ENCODE measurements at regions not wholly inside any gene's neighbourhood (a gene's known extent, or its start where the extent isn't known, plus 50 kb on each side); places are given as distances from the start of the nearest gene placed in this dataset.
A peak's percentile ranks its signal among the peaks of the same experiment; 100 is the strongest.

DNA sequence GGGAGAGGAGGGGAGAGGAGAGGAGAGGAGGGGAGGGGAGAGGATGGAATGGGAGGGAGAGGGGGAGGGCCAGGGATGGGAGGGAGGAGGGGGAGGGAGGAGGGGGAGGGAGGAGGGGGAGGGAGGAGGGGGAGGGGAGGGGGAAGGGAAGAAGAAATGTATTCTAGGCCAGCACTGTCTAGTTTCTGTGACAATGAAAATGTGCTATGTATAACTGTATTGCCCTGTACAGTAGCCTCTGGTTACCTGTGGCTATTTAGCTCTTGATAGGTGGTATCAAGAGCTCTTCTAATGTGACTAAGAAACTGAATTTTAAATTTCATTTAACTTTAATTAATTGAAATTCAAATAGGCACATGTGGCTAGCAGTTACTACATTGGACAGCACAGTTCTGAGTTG is 143.1 kb downstream of the BTC start:
- no peak for DNase-seq

DNA sequence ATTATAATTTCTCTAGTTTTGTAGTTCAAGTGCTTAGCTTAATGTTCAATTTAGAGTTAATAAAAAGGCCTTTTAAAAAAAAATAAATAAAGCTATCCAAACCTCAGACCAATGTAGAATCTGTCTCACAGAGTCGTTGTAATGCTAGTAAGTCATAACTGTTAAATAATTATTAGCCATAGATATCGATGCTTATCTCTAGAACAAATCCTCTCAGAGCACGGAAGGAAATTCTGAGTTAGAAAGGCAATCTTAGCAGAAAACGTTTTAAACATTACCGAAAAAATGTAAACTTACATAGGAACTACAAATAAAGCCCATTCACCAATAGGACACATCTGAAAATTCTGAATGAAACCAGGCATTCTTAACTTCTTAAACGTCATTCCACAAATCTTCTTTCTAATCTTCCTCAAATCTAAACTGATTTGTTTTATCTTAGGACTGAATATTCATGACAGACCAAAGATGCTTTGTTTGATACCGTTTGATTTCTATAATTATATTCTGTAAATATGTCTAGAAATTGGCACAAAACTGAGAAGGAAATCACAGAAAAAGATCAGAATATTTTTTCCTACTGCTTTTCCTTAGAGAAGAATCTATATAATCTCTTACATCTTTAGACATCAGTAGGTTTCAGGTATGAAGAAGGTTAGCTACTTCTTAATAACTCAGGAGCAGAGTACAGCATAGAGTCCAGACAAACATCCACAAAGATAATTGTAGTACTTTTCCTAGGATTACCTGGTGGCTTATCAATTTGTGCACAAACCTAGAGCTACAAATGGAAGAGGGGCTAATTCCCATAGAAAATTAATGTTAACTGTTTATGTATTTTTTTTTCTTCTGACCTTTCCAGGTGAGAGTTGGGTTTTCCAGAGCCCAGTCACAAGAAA is 140.7 kb downstream of the BTC start:
- no peak for DNase-seq

DNA sequence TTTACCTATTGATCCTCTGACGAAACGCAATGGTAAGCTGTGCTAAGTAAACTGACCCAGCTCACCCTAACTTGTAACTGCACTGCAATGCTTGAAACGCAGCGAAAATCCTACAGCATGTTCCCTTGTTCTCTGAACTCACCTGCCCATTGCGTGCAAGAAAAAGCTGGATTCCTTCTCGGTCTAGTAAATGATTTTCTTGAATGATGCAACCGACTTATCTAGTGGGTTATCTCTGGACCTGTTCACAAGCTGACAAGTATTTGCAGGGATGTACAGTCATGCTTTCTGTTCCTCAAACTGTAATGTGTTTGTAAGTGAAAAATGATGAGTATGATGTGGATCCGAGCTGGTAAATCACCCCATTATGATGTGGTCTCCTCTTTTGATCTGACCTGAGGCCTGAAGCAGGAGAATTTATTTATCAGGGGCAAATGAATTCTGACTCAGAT is 140.1 kb downstream of the BTC start:
- DNase-seq, result no peak

DNA sequence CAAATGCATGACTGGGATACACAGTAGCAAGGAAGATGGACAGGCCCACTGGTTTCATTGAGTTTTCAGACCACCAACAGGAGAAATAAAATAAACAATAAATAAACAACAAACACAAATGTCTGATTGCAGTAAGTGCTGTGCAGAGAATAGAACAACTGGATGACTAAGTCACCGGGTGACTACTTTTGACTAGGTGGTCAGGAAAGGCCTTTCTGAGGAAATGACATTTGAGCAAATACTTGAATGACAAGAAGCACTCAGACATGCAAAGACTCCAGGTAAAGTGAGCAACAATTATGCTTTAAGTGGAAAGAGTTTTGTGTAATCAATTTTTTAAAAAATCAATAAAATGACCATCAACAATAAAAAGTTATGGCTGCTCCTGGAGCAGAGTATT is 137.7 kb downstream of the BTC start:
- DNase-seq, result no peak

DNA sequence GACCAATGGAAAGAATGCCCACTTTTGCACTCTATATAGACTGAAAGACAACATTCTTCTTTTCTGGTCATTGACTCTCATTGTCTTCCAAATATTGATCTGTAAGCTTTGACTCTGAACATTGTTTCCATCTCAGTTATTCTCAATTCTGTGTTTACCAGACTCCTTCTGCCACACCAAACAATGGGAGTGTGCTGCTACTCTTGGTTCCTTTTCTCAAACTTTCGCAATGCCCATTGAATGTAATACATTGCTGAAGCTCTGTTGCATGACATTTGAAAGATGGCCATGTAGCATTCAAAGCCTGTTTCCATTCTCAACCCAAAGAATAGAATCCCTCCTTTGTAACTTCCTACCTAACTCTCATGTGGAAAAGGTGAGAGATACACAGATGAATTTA is 136.2 kb downstream of the BTC start:
- no peak for DNase-seq

DNA sequence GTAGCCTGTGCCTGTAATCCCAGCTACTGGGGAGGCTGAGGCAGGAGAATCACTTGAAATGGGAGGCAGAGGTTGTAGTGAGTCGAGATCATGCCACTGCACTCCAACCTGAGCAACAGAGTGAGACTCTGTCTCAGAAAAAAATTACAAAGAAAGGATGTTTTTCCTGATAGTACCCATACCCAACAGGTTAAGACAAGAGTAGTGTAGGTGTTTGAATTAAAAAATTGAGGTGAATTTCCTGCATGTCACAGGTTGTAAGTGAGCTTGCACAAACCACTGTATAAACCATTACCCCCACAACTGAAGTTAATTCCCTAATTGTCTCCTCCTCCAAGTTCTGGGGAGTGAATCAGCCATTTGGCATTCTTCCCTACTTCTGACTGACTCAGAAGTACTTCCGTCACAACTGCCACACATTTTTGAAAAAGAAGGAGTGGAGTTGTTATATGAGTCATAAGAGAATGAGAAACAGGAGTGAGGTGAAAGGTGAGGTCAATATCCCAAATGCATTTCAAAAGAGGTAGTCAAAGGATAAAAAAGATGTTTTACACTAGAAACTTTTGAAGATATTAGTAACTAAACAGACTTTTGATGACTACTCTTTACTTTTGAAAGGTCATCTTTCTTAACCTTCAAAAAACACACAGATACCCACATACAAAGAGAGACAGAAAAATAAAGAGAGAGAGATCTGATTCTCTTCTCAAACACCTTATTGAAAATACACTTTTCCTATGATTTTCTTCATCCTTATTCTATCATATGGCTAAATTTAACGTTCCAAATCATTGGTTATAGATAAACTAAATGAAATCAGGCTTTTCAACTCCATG is 134.5 kb downstream of the BTC start:
- DNase-seq, result no peak

DNA sequence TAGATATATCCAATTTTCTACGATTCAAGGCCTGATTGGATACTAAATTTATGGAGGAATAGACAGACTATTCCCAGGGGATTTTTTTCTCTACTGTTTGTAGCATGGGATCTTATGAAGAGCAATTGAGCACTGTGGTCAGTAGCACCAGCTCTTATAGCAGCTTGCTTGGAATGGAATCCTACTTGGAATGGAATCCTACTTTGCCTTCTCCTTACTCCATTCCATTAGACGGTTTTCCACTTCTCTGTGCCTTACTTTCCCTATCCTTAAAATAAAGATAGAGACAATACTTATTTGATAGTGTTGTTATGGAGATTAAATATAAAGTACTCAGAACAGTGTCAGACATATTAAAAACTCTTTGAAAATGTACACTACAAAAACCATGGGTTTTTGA is 133.5 kb downstream of the BTC start:
- DNase-seq, result no peak

DNA sequence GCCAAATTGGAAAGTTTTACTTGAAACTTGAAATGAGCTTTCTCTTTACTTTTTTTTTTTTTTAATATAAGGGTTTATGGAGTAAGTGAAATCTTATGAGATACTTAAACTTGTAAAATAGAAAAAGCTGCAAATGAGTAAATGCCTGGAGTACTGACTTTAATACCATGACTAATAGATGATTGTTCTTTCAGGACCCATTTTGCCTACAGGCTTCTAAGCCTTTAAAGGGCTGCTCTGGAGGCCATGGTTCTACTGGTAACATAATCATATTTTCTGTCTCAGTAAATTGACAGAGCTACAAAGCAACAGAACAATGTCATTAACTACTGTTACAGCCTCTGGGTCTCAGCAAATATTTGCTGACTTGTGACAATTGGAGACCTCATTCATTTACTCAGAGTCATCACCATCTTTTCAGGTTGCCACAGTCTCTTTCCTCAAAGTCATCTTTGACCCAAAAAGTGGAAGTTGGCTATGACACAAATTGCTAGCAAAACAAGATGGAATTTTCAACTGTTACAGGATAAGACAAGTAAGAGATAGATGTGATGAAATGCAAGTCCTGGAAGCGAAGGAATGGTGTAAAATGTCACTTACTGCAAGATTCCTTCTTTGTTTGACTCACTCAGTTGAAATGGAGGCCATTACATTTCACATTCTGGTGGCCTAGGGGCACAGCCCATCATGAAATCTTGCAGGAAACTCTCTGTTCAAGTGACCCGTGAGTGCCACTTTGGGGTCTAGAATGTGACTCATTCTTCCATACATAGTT is 132.7 kb downstream of the BTC start:
- no peak for DNase-seq

DNA sequence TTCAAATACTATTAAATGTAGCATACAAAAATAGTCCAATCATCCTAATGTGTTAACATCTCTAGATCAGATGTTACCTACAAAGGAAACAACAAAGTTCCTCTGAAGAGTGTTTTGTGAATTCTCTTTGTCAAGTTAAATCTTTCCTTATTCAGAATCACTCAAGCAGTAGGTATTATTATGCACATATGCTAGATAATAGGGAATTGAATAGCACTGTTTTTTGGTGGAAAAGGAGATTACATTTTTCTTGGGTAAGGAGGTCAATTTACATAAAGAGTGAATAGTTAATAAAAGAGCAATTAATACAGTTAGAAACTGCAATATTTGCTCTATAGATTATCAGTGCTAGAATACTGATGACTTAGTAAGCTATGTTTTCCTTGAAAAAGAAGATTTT is 130.7 kb downstream of the BTC start:
- DNase-seq, result no peak

DNA sequence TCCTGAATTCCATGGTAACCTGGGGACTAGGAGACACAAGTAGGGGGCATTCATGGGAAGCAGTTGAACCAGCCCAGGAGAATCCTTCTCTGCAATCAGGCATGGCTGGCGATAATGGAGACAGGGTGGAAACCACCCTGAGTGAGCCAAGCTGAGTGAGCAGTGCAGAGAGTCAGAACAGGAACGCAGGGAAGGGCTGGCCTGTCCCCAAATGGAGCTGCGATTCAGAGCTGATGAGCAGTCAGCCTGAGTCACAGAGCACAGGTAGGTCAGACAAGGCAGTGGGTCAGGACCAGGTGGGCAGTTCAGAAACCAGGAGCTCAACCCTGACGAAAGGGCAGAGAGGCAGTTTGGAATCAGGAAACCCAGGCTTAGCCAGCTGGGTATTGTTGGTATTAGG is 129.0 kb downstream of the BTC start:
- no peak for DNase-seq

DNA sequence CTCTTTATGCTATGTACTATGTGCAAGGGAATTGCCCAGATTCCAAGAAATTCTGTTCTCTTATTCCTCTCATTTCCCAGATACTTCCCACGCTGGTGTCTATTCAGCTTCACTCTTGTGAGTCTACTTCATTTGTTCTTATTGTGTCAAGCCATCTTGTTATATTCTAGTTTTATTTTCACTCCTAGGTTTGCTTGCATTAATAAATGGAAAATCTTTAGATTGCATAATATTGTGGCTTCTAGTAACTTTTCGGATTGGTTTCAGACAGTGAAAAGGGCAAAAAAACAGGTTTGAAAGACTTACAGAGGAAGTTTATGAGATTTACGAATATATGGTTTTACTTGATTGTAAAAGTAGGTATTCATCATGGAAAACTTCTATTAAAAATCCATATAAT is 128.4 kb downstream of the BTC start:
- DNase-seq, result no peak

DNA sequence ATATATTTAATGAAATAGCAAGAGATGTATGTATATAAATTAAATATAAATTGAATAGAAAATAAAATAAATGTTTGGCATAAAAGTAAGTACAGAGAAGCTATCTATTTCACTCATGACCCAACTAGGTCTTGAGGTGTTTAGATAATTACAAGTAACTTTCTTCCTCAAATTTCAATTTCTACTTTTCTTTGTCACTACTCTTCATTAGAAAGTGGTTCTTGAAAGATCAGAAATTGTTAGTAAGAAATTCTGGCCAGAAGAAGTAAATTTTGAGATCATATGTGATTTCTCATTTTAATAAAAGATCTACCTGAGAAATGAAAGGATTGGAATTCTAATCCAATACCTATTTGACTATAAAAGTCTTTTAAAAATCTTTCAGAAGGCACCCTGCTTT is 126.9 kb downstream of the BTC start:
- DNase-seq, result no peak

DNA sequence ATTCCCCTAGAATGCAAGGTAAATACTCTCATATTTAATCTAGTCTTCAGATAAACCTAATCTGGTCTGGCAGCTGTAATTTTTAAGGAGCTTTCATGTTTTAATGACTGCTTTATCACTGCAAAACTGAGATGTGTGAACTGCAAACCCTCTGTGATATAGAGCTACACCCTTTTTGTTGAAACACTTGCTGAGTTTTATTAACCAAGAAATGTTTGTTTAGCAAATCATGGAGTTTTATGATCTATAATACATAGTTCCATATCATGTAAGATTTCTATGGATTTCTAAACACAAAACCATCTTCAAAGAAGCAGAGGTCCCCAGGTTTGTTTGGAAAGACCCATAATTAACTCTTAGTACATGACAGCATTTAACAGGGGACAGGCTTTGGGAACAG is 126.4 kb downstream of the BTC start:
- no peak for DNase-seq

DNA sequence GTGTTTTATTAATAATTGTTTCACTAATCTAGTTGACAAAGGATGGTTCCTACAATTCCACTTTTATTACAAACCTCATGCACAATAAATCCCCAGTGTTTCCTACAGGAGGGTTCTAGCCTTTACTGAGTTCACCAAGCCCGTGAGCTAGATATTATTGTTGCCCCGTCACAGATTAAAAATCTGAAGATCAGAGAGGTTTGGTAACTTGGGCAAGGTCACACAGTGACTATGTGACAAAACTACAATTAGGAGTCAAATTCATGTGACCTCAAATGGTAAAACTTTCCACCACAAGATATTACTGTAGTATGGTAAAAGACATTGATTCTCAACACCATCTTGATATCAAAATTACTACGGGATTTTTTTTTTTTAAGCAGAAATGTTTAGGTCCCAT is 124.6 kb downstream of the BTC start:
- DNase-seq, result no peak

DNA sequence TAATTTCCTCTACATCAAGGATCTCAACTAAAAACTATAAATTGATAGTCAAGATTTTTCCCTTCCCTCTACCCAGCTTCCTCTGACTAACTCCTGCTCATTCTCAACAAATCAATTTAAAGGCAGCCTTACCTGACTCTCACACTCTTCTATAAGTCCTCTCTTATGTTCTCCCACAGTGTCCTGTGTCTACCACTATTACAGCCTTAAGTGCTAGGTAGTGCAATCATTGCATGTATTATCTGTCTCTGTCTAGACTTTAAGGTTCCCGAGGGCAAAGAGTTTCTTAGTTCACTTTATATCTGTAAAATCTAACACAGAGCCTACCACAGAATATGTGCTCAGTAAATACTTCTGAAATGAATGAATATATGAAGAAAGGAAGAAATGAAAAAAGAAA is 123.7 kb downstream of the BTC start:
- no peak for DNase-seq

DNA sequence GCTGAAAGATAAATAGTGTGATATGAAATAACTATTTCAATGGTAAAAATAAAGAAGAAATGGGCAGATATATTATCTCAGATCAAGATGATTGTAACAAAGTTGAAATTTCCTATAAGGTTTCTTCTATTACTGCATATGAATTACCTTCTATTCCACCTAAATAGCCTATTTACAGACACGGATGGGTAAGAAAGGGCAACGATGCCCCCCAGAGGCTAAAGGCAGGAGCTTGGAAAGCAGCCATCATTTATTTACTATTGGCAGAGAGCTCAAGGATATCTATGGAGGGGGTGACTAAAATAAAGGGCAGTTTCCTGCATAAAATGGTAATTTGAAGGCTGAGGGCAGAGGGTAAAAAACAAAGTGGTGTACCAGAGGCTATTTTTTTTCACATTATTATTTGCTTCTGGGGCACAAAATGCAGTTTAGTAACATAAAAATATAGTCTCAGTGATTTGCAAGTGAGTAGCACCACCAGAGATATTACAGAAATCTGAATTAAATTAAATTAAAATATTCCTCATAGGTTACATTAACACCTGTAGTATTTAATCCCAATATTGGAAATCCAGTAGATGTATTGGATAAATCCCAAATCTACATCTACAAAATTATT is 123.1 kb downstream of the BTC start:
- DNase-seq, result peak; percentile 67

DNA sequence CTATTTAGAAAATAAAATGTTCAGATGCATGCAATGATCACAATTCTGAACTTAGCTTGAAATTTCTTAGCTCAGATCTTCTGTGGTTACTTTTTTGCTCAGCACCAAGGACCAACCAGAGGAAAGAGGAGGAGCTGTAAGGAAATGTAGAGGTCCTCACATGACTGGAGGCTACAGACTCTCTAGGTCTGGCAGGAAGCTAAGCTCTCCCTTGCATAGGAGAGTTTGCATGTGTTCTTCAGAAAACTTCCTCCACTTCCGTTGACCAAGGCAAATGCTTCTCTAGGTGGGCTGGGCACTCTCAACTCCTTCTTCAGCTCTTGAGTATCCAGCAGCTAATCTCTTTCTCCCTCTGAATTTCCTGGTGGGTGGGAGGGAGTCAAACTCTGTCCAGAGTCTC is 119.6 kb downstream of the BTC start:
- no peak for DNase-seq

DNA sequence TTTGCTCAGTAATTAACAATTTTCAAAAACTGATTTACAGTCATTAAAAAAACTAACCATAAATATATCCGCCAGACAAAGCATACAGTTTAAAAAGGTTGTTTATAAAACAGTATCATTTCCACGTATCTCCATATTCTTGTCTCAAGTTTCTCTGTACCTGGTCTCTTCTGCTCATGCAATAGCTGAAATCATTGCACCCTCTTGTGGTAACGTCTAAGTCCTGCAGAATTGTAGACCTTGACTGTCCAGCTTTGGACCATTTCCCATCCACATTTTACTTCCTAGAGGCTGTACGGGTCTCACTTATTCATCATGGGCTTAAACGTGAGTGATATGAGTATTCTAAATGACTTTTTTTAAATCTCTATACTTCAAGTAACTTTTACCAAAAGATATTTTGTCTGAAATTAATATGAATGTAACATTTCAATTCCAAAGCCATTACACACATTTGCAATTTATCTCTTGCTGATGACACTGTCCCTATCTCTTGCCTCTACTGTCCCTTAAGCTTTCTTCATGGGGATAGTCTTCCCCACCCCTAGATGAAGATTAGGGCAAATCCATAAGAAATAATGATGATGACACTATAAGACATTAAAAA is 118.5 kb downstream of the BTC start:
- peak; percentile 3 for DNase-seq

DNA sequence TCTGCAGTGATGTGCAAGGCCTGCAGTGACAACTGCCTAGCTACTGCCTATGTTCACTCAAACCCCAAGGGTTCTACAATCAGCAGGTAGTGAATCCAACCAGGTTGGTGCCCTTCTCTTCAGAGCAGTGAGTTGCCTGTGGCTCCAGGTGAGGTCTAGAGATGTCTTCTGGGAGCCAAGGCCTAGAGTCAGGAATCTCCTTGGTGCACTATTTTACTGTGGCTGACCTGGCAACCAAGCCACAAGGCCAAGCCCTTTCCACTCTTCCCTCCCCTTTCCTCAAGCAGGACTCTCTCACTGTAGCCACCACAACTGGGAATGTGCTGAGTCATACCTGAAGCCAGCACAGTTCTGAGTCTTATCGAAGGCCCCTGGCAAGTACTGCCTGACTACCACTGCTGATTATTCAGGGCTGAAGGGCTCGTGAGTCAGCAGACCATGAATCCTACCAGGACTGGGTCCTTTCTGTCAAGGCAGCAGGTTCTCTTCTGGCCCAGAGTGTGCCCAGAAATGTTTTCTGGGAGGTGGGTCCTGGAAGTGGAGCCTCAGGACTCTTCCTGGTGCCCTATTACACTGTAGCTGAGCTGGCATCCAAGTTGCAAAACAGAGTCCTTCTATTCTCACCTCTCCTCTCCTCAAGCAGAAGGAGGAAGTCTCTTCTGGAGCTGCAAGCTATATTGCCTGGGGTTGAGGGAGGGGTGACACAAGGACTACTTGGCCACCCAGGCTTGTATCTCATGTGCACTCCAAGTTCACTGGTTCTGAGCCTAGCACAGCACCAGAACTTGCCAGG is 111.6 kb downstream of the BTC start:
- DNase-seq, result no peak

DNA sequence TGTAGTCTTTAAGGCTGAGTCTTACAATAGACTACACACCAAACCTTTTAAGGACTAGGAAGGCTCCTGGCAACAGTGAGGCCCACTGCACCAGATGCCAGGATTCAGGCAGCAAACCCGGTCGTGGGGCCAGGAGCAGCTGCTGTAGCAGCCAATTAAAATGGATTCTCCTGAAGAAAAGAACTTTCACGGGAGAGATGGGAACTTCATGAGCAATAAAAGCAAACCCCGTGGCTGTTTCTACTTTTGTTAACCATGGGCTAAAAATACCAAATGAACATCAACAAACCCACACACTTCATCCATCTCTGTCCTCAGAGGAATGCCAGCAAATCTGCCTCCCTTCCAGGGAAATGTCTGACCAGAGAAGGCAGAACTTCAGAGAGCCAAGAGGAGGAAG is 101.4 kb downstream of the BTC start:
- DNase-seq, result no peak

Data from CD4-positive, alpha-beta T cell treated with Interleukin-6 for 4 hours (primary cell).